GM12878 (cell line): ENCODE measurements at regions not wholly inside any gene's neighbourhood (a gene's known extent, or its start where the extent isn't known, plus 50 kb on each side); places are given as distances from the start of the nearest gene placed in this dataset.

Experiments used
- ATAC-seq: fragments of 200-7000 bp; cut with Tn5 transposase; 3 replicates; pipeline ENCODE4 v1.9.1; 2020; ENCODE audit warnings: mild to moderate bottlenecking, moderate library complexity
- BruUV-seq: library from RNA; stranded (reverse); fragments of 400-500 nt; replicated peaks from 2 replicates; lab custom pipeline; 2021; lab: Mats Ljungman, UMichigan
- CTCF ChIA-PET: fragments of 300-600 bp; sonication (Branson Sonifier 250); formaldehyde crosslinking; extraction: SDS; loops from one replicate; lab custom pipeline; 2021; ENCODE audit warnings: inconsistent platforms; lab: Yijun Ruan, JAX
- POLR2A ChIA-PET: fragments of 350-600 bp; formaldehyde crosslinking; extraction: SDS; loops from one replicate; lab custom pipeline; 2021; ENCODE audit warnings: inconsistent platforms; lab: Charles Lee
- RAD21 ChIA-PET: fragments of 300-600 bp; sonication (Branson Sonifier 250); formaldehyde crosslinking; loops from one replicate; lab custom pipeline; 2023; ENCODE audit warnings: antibody characterized with exemption; ENCODE audit not compliant: unreplicated experiment; lab: Charles Lee
- SMC1A ChIA-PET: fragments of 300-600 bp; sonication (Branson Sonifier 250); formaldehyde crosslinking; loops from one replicate; lab custom pipeline; 2023; ENCODE audit not compliant: unreplicated experiment, uncharacterized antibody; lab: Charles Lee
- DNase-seq: peaks from one replicate; pipeline ENCODE4 v3.0.0-alpha.2; 2011; ENCODE audit warnings: low read depth, low spot score
- FAIRE-seq: peaks from 3 replicates; lab custom pipeline; 2011; peaks lifted over from hg19 to GRCh38; lab: Jason Lieb, UNC
- H2AFZ ChIP-seq: 2 replicates; pipeline ENCODE4 v1.6.0; 2011; ENCODE audit warnings: low read depth, low read length, control low read depth; ENCODE audit not compliant: control insufficient read depth
- H3K27ac ChIP-seq: 2 replicates; pipeline ENCODE4 v1.5.1; 2011; ENCODE audit warnings: control low read depth; ENCODE audit not compliant: control insufficient read depth, insufficient read depth
- H3K27me3 ChIP-seq, 2 experiments: replicated peaks in 1 of 2; 2 replicates each; pipeline versions ENCODE4 v1.6.0 to v1.6.1; 2011; ENCODE audit warnings: low read length in 1 of 2; ENCODE audit not compliant: control insufficient read depth in 2 of 2, insufficient read depth in 2 of 2
- H3K36me3 ChIP-seq, 2 experiments: 2 replicates each; pipeline ENCODE4 v1.5.1; 2011; ENCODE audit warnings: low read length in 1 of 2; ENCODE audit not compliant: control insufficient read depth in 2 of 2, insufficient read depth in 2 of 2
- H3K4me1 ChIP-seq: 2 replicates; pipeline ENCODE4 v1.6.1; 2011; ENCODE audit warnings: mild to moderate bottlenecking, low read length, moderate library complexity, mixed read lengths; ENCODE audit not compliant: control insufficient read depth, insufficient read depth
- H3K4me2 ChIP-seq: 2 replicates; pipeline ENCODE4 v1.6.0; 2011; ENCODE audit warnings: control low read depth; ENCODE audit not compliant: control insufficient read depth, insufficient read depth
- H3K4me3 ChIP-seq: fragments of 200-600 bp; sonication (generic); 2 replicates; pipeline ENCODE4 v1.5.1; 2016
- H3K79me2 ChIP-seq: 2 replicates; pipeline ENCODE4 v1.6.0; 2011; ENCODE audit warnings: low read length; ENCODE audit not compliant: control insufficient read depth, insufficient read depth
- H3K9ac ChIP-seq: 2 replicates; pipeline ENCODE4 v1.8.0; 2011; ENCODE audit warnings: low read length, control low read depth, mixed read lengths; ENCODE audit not compliant: control insufficient read depth, insufficient read depth
- H3K9me3 ChIP-seq: replicated peaks from 3 replicates; pipeline ENCODE4 v1.5.1; 2011; ENCODE audit warnings: mild to moderate bottlenecking, low read length; ENCODE audit not compliant: control insufficient read depth, insufficient read depth
- H4K20me1 ChIP-seq: 2 replicates; pipeline ENCODE4 v1.6.0; 2011; ENCODE audit not compliant: control insufficient read depth, insufficient read depth
- CEBPB ChIP-seq, 2 experiments: fragments of 150-350 bp in 1 of 2; IDR thresholded peaks; 2 replicates each; pipeline ENCODE4 v1.6.1; 2012 to 2014; ENCODE audit warnings: low read depth in 2 of 2, low read length in 2 of 2, borderline replicate concordance in 1 of 2, inconsistent platforms in 1 of 2
- CHD1 ChIP-seq: IDR thresholded peaks from 2 replicates; pipeline ENCODE4 v1.6.1; 2012; ENCODE audit warnings: low read depth, low read length, improper control_type of control experiment
- FOS ChIP-seq: IDR thresholded peaks from 3 replicates; pipeline ENCODE4 v1.6.1; 2011; ENCODE audit warnings: borderline replicate concordance; ENCODE audit not compliant: insufficient read length; ENCODE audit errors: extremely low read depth
- HDAC2 ChIP-seq: fragments of 200-600 bp; sonication (generic); IDR thresholded peaks from 2 replicates; pipeline ENCODE4 v1.6.1; 2017
- JUND ChIP-seq: IDR thresholded peaks from 2 replicates; pipeline ENCODE4 v1.6.1; 2012; ENCODE audit warnings: low read depth, mild to moderate bottlenecking, low read length, improper control_type of control experiment, moderate library complexity
- MEF2A ChIP-seq: IDR thresholded peaks from 2 replicates; pipeline ENCODE4 v1.6.1; 2011; ENCODE audit warnings: low read depth, mild to moderate bottlenecking, low read length, moderate library complexity; ENCODE audit not compliant: insufficient read depth
- MTA3 ChIP-seq: IDR thresholded peaks from 2 replicates; pipeline ENCODE4 v1.6.1; 2012; ENCODE audit warnings: low read length, inconsistent platforms, borderline replicate concordance
- PAX8 ChIP-seq: fragments of 450-650 bp; IDR thresholded peaks from 2 replicates; pipeline ENCODE4 v1.6.1; 2017; ENCODE audit warnings: mild to moderate bottlenecking, moderate library complexity
- POLR2A ChIP-seq: IDR thresholded peaks from 2 replicates; pipeline ENCODE4 v1.6.1; 2011; ENCODE audit warnings: low read depth, mild to moderate bottlenecking, low read length
- RB1 ChIP-seq: fragments of 450-650 bp; formaldehyde crosslinking; IDR thresholded peaks from 2 replicates; pipeline ENCODE4 v1.6.1; 2017; ENCODE audit warnings: mild to moderate bottlenecking, borderline replicate concordance
- RBBP5 ChIP-seq: fragments of 200-600 bp; sonication (generic); conservative IDR thresholded peaks from 2 replicates; pipeline ENCODE4 v1.6.1; 2016
- RELA ChIP-seq: fragments of 450-650 bp; IDR thresholded peaks from 2 replicates; pipeline ENCODE4 v1.8.0; 2014; ENCODE audit warnings: borderline replicate concordance; ENCODE audit not compliant: partially characterized antibody
- SIN3A ChIP-seq: IDR thresholded peaks from 2 replicates; pipeline ENCODE4 v1.6.1; 2012; ENCODE audit warnings: low read depth, low read length, improper control_type of control experiment
- SPI1 ChIP-seq: IDR thresholded peaks from 2 replicates; pipeline ENCODE4 v1.6.1; 2011; ENCODE audit warnings: low read depth, mild to moderate bottlenecking, low read length, moderate library complexity, borderline replicate concordance; ENCODE audit not compliant: insufficient read depth
- SRF ChIP-seq, 2 experiments: IDR thresholded peaks; 2 replicates each; pipeline ENCODE4 v1.6.1; 2011; ENCODE audit warnings: low read depth in 2 of 2, low read length in 2 of 2, mild to moderate bottlenecking in 1 of 2, moderate library complexity in 1 of 2
- STAT1 ChIP-seq: fragments of 450-650 bp; conservative IDR thresholded peaks from 2 replicates; pipeline ENCODE4 v1.6.1; 2014; ENCODE audit warnings: antibody characterized with exemption, mild to moderate bottlenecking
- TBL1XR1 ChIP-seq: IDR thresholded peaks from 2 replicates; pipeline ENCODE4 v1.6.1; 2012; ENCODE audit warnings: low read depth, low read length, improper control_type of control experiment
- ZZZ3 ChIP-seq: IDR thresholded peaks from 2 replicates; pipeline ENCODE4 v1.6.1; 2011; ENCODE audit warnings: low read depth; ENCODE audit not compliant: control insufficient read depth, insufficient read length
- WGBS: methylation state at CpG from one replicate; pipeline ENCODE4 v1.1.6; 2016; ENCODE audit warnings: low lambda C conversion rate; ENCODE audit not compliant: insufficient replicate concordance, insufficient coverage; ENCODE audit errors: missing lambda C conversion rate; 5-methylcytosine and 5-hydroxymethylcytosine counted together
- in situ Hi-C: fragments of 300-500 bp; cut with MboI; formaldehyde crosslinking; loops from 9 replicates; pipeline ENCODE4 v1.14.3; 2018; ENCODE audit warnings: mixed read lengths
- intact Hi-C: fragments of 100-400 bp; cut with micrococcal nuclease; formaldehyde crosslinking; loops from one replicate; pipeline ENCODE4 v1.14.2; 2022; ENCODE audit not compliant: unreplicated experiment
- TF ChIP-seq, protein P1 (sequence below): IDR thresholded peaks from 2 replicates; pipeline ENCODE4 v1.6.1; 2012; ENCODE audit warnings: low read depth, low read length, improper control_type of control experiment
- TF ChIP-seq, protein P2 (sequence below): fragments of 450-650 bp; IDR thresholded peaks from 2 replicates; pipeline ENCODE4 v1.6.1; 2016; ENCODE audit warnings: mild to moderate bottlenecking
- TF ChIP-seq, protein P3 (sequence below): IDR thresholded peaks from 2 replicates; pipeline ENCODE4 v1.6.1; 2011; ENCODE audit warnings: low read depth, low read length, improper control_type of control experiment, borderline replicate concordance

DNA sequence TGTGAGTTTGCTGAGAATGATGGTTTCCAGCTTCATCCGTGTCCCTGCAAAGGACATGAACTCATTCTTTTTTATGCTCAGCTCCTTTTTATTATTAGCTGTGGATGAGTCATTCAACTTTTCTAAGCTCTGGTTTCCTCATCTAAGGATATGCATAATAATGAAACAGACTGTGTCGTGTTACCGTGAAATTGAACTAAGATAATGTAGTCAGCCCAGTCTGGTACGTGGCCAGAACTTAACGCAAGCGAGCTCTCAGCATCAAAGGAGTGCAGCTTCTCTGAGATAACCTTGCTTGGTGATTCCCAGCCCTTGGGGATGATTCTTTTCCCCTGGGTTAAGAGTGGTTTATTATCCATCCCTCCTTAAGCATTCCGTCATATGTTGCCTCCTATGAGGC lies 454.3 kb upstream of the EEF2KMT start (continued):
- TF ChIP-seq SPI1 (no peak), JUND (no peak)

DNA sequence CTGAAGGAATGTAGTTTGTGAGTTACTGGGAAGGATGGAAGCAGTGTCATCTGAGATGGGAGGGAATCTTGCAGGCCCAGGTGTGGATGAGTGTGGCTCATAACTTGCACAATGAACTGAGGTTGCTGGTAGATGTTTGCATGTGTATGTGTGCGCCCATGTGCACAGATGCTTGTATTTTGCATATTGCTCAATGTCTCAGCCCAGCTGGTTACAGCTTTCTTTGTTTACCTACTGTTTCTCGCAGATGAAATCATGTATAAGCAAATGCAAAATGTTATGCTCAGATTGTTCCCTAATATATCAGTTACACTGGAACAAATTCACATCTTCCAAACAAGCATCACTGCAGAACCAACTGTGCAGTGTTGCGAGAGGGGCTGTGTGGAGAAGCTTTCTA lies 452.2 kb upstream of the EEF2KMT start:
- Histone ChIP-seq H3K4me3 (no peak overlapping the region), H2AFZ (no peak overlapping the region), H3K9ac (no peak overlapping the region), H3K36me3 (no peaks in the 10 kb centered on the region), H3K27me3 (no peaks in the 10 kb centered on the region), H4K20me1 (no peaks in the 10 kb centered on the region), H3K27ac (no peak overlapping the region), H3K79me2 (no peaks in the 10 kb centered on the region), H3K4me1 (no peaks in the 10 kb centered on the region), H3K4me2 (no peak overlapping the region), H3K9me3 (no peaks in the 10 kb centered on the region)
- SMC1A ChIA-PET: no interaction called here
- RAD21 ChIA-PET: no interaction called here
- BruUV-seq: no TSS peak
- in situ Hi-C loops: no loop called here
- no peak for DNase-seq
- intact Hi-C loops: no loop called here
- WGBS: 19% methylated on average over 3 of the region's 3 CpGs
- no peak for FAIRE-seq
- POLR2A ChIA-PET: no interaction called here
- no peak for TF ChIP-seq POLR2A
- no peak for TF ChIP-seq MEF2A
- TF ChIP-seq, protein P1, sequence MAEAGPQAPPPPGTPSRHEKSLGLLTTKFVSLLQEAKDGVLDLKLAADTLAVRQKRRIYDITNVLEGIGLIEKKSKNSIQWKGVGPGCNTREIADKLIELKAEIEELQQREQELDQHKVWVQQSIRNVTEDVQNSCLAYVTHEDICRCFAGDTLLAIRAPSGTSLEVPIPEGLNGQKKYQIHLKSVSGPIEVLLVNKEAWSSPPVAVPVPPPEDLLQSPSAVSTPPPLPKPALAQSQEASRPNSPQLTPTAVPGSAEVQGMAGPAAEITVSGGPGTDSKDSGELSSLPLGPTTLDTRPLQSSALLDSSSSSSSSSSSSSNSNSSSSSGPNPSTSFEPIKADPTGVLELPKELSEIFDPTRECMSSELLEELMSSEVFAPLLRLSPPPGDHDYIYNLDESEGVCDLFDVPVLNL: no peak
- no peak for TF ChIP-seq CHD1
- no peak for TF ChIP-seq ZZZ3
- no peak for TF ChIP-seq RELA
- no peak for TF ChIP-seq STAT1
- TF ChIP-seq RB1: no peak
- no peak for TF ChIP-seq SRF (IDR thresholded peaks at IDR 0.05; ENCODE audit: low read depth in 2 of 2, low read length in 2 of 2)
- TF ChIP-seq TBL1XR1: no peak
- TF ChIP-seq, protein P2, sequence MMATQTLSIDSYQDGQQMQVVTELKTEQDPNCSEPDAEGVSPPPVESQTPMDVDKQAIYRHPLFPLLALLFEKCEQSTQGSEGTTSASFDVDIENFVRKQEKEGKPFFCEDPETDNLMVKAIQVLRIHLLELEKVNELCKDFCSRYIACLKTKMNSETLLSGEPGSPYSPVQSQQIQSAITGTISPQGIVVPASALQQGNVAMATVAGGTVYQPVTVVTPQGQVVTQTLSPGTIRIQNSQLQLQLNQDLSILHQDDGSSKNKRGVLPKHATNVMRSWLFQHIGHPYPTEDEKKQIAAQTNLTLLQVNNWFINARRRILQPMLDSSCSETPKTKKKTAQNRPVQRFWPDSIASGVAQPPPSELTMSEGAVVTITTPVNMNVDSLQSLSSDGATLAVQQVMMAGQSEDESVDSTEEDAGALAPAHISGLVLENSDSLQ: no peak
- TF ChIP-seq RBBP5: no peak
- no peak for TF ChIP-seq MTA3
- no peak for TF ChIP-seq HDAC2
- no peak for TF ChIP-seq PAX8
- TF ChIP-seq SIN3A: no peak
- no peak for TF ChIP-seq CEBPB (IDR thresholded peaks at IDR 0.05; ENCODE audit: borderline replicate concordance in 1 of 2, low read depth in 2 of 2, low read length in 2 of 2)
- TF ChIP-seq, protein P3, sequence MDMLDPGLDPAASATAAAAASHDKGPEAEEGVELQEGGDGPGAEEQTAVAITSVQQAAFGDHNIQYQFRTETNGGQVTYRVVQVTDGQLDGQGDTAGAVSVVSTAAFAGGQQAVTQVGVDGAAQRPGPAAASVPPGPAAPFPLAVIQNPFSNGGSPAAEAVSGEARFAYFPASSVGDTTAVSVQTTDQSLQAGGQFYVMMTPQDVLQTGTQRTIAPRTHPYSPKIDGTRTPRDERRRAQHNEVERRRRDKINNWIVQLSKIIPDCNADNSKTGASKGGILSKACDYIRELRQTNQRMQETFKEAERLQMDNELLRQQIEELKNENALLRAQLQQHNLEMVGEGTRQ: no peak
- TF ChIP-seq FOS: no peak
- CTCF ChIA-PET: no interaction called here
- no peak for ATAC-seq
